GM19238 (cell line): ENCODE measurements at regions not wholly inside any gene's neighbourhood (a gene's known extent, or its start where the extent isn't known, plus 50 kb on each side); places are given as distances from the start of the nearest gene placed in this dataset.
A peak's percentile ranks its signal among the peaks of the same experiment; 100 is the strongest.
"Not testable (repeated sequence)": the region's sequence is repeated elsewhere in the genome, so short reads cannot be mapped to it uniquely, and the experiment has no call there.

ENCODE experiments used
- DNase-seq: peaks from one replicate; pipeline ENCODE4 v3.0.0; 2011; ENCODE audit warnings: low spot score; ENCODE audit not compliant: insufficient read length

DNA sequence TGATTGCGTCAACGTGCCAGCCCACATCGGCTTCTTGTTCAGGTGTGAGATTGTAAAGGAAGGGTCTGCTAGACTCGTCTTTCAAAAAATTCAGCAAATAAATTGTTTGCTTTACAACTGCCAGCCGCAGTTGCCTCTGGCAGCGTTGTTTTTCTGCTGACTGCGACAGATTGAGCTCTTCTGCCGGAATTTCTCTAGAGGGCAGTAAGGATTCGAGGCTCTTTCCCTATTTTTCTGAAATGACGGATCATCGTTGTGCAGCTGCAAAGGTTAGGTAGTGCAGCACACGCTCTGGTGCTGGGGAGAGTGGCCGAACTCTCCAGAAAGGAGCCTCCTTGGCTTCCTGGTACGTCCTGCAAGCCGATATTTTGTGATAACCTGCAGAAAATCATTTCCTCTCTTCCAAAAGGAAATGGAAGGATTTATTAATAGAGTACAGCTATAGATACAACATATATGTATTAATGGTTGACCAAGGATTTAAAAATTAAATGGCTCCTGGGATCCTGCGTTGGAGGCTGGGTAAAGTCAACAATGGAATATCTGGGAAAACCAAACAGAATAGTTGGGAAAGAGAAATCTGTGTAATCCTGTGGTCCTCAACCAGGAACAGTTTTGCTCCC is 121.9 kb upstream of the ZFP64 start:
- DNase-seq: no peak

DNA sequence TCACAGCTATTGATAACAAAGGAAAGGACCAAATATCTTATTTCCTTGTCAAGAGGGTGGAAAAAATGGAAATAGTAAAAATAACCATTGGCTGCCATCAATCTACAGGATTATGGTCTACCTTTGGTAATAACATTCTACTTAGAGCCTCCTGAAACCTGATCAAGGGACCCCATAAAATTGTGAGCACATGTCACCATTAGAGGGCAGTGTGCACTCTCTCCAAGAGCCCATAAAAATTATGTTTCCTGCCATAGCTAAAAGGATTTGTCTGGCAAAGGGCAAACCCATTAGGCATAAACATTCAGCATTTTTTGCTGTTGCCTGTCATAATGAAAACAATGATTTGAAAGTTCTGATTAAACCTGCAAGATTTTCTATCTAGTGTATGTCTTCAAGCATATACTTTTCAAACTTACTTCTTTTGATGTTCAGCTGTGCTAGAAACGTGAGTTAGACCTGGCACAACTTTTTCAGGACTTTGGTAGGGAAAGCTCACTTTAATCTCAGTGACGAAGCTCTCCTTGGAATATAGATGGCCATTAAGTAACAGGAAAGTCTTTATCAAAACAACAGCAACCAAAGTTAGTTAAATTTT is 120.7 kb upstream of the ZFP64 start:
- peak; percentile 16 for DNase-seq

DNA sequence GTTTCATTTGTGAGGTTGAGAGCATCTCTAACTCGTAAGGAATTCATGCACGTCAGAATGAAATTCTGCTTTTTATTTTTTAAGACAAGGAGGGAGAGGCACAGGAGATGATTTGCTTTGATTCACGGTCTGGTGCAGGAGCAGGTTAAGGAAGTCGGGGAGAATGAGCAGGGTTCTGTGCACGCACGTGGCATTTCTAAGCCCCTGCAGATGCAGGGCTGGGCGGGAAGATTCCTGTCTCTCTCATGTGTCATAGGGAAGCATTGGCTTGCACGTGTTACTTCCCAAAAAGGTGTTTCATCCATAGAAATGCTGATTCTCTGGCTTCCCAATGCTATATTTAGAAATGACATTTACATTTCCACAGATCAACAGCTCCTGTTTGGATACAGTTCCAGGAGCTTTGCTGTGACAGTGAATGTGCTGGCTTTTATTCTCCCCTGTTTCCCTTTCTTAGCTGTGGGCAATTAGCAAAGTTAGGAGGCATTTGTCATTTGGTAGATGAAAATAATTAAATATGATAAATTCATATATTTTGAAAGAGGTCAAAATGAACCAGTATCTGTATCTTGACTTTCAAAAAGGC is 119.7 kb upstream of the ZFP64 start:
- no peak for DNase-seq

DNA sequence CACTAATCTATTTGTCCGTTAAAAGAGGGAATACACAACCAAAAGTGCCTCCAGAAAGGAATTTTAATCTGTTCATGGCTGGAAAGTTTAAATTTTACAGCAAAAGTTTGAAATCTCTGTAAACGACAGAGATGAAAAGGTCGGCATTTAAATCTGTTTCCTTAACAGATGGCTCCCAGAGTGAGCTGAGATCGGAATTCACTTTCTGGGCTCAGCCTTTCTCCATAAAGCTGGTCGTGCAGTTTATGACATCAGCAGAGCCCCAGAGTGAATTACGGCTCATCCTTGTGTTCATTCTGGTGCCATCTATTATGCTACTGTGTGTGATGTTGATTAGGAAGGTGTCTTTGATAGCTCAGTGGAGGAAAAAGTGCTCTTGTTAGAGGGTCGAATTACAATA is 117.6 kb upstream of the ZFP64 start:
- DNase-seq: no peak

DNA sequence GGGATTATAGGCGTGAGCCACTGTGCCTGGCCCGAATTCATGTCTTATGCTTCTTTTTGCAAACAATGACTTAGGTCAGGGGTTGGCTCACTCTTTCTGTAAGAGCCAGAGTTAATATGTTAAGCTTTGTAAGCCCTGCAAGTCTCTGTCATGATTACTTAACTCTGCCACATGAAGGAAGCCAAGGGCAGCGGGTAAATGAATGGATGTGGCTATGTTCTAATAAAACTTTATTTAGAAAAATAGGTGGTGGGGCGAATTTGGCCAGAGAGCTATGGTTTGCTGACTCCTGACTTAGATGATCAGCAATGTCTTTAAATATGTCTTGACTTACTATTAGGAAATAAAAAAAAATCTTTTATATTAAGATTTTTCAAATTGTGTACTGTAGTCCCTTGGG is 114.9 kb upstream of the ZFP64 start:
- DNase-seq: no peak

DNA sequence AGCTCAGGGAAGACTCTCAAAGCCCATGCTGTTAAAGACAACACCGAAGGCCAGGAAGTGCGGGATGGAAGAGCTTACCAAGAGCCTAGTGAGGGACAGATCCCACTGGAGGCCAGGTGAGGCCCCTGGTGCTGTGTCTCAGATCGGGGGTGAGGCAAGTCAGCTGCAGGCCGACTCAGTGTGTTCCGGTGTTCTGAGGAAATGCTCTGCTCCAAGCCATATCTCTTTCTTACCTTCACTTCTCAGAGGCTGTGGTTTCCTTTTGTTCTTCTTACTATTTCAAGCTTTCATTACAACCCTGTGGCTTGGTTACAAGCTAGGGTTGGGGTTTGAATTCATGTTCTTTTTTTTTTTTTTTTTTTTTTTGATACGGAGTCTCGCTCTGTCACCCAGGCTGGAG is 114.3 kb upstream of the ZFP64 start:
- DNase-seq: no peak

DNA sequence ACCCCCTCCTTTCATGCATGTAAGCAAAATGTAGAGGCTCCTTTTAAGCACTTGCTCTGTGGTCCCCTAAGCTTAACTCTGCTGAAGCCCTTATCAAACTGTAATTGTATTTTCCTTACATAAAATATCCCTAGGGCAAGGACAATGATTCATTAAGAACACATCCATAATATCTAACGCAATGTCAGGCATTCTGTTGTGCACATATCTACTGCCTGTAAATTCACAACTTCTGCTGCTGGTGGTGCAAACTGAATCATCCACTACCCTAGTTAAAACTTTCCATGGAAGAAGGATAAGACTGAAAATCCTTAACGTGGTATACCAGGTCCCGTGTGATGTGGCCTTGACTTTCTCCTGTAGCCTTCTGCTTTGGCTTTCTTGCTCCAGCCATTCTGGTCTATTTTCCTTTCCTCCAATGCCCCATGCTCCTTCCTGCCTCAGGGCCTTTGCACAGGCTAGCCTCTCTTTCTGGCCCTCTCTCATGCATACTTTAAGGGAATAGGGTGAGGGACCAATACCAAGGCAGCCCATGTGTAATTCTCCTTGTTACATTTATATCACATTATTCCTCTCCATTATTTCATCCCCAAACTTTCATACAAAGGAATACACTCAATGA is 113.6 kb upstream of the ZFP64 start:
- no peak for DNase-seq

DNA sequence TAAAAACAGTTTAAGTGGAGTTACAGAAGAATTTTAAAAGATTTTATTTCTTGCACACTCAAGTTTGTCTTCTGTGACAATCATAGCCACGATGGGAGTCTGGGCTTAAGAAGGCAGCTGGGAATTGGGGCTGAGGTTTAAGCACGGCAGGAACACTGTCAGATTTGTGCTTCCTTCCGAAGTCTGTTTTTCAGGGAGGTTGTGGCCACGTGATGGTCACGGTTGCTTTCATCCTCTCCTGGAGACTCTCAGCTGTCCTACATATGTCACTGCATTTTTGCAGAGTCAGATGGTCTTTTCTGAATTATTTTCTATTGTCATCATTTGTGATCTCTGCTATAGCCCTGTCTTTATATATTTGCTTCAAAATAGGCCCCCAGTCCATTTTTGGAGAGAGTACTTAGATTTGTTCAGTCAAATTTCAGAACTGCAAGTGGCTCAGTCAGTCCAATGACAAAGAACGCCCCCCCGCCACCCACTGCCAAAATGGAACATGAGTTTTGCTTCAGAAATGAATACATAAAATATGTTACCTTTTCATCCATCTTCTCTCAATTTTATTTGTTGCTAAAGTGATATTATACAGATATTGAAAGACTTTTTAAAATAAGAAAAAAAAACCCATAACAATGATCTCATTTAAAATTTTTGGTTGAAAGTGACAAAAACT is 111.8 kb upstream of the ZFP64 start:
- DNase-seq: no peak

DNA sequence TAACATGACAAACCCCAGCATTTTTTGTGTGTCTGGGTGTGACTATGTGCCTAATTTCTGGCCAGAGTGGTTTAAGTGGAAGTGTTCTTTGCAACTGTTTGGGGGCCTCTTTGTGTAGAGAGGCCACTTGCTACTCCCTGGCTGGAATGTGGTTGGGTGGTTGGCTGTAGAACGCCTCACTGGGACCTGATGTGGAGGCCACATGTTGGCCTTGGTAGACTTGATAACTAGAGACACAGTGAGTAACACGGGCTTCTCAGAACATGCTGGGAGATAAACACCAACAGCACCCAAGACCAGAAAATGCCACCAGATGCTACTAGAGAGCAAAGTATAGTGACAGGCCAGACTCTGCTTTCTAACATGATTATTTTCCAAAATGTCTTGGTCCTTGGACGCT is 111.2 kb upstream of the ZFP64 start:
- DNase-seq: no peak

DNA sequence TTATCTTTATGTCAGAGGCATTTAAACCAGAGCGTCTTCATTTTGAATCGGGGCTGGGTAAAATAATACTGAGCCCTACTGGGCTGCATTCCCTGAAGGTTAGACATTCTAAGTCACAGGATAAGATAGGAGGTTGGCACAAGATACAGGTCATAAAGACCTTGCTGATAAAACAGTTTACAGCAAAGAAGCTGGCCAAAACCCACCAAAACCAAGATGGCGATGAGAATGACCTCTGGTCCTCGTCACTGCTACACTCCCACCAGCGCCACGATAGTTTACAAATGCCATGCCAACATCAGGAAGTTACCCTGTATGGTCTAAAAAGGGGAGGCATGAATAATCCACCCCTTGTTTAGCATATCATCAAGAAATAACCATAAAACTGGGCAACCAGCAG is 110.5 kb upstream of the ZFP64 start:
- not testable (repeated sequence) for DNase-seq

DNA sequence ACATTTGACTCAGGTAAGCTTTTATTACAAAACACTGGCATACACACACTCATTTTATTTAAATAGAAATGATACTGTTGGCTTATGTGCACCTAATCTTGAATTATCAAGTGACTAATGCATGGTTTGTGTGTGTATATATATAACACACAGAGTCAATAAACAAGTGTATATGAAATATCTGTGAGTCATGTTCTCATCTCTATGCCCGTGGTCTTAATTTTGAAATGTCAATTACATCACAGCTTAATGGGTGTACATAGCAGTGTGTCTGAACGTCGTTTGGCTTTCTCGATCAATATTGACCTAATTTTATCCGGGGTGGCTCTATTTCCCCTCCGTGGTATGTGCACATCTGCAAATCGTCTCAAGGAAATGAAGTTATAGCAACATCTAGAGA is 104.0 kb upstream of the ZFP64 start:
- DNase-seq: no peak

DNA sequence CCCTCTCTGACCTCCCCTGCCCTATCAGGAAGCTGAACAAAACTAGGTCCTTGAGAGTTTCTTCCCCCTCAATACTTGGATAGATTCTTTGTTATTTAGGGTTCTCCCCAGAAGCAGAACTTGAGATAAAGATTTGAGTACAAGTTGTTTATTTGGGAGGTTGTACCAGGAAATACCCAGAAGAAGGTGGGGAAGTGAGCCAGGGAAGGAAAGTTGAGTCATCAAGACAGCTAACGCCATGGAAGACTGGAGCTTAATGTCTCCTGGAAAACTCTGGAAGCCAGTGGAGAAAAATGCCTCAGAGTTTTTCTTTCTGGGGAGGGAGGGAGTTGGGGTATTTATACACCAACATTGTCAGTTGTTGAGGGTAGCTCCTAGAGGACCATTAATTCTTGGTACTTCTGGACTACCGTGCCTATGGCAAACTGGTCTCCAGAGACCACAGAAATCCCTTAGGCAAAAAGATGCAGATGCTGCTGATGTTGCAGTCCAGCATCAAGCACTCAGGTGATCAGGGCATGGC is 102.6 kb upstream of the ZFP64 start:
- no peak for DNase-seq

DNA sequence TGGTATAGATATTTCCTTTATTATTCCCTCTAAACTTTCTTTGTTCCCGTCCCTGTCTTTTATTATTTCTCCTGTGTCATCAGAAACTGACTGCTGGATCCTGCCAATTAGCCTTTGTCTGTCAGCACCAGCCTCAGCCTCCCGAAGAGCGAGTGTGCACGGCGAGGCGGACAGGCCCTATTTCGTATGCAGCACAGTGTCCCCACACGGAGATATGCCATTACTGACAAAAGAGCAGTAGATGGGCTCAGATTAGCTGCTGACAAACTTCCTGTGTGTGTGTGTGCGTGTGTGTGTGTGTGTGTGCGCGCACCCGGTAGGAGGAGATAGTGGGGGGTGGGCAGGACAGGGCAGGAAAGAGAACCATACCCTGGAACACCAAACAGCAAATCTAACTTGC is 99.5 kb upstream of the ZFP64 start:
- no peak for DNase-seq

DNA sequence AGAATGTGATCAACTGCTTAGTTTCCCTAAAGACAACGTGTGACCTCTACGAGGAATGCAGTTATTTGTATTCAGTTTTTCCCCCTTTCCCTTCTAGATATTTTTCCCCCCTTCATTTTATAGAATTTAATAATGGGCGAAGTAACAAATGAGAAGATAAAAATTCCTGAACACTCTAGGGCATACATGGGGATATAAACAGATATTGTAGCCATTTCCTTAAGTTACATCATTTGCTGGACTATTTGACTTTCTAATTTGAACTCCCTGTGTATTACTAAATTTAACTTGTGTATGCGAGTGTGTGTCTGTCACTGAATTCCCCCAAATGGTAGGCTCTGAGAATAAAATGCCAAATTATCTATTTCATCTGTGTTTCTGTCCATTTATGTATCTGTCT is 99.0 kb upstream of the ZFP64 start:
- no peak for DNase-seq

DNA sequence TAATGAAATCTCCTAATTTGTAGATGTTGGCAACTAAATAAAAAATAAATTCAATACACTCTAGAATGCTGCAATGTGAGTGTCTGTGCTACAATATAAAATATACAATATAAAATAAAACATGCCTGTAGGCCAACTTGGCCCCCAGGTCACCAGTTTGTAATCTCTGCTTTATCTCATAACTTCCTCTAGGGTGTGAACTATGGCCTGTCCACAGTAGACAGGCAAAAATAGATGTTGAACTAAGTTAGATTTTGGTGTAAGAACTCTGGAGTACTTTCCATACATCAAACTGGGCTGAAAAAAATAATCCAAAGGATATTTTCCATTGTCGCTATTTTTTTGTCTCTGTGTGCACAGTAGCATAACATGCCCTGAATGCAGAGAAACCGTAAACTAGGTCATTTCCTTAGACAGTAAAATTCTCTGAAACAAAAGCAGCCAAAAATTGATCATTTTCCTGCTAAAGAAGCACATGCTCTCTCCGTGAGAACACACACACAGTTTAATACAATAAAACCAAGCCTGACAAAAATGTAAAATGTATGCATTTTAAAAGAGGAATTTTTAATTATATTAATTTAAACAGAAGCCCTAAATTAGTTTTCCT is 98.5 kb upstream of the ZFP64 start:
- DNase-seq: no peak

DNA sequence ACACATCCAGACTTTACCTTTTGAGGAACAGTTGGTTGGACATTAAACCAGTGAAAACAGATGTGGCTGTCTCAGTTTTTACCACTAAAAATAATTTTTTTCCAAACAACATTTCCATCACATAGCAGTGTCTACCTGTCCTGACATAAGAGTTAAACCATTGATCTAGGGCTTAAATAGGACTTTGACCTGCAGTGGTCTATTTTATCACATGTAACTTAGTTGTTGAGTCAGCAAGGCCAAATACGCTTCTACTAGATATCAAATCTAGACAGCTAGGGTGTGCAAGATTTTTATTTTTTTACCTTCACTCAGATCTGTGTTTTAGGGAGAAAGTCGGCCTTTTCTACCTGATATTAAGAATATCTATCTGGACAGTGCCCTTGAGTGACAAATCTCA is 88.8 kb upstream of the ZFP64 start:
- no peak for DNase-seq

DNA sequence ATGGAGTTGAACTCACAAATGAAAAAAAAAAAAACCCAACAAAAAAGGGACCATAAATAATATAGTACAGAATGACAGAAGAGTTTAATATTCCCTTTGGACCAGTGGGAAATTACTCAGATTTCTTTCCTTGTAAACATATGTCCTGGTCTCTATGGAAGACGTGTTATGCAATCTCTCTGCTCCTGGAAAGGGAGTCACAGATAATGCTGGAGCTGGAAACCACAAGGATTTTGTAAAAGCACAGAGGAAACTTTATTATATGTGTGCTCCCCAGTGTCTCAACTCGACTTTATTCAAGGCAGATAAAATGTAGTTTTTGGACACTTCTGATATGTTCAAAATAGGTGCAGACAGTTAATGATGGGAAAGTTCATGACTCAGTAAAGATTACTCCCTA is 88.1 kb upstream of the ZFP64 start:
- DNase-seq: no peak

DNA sequence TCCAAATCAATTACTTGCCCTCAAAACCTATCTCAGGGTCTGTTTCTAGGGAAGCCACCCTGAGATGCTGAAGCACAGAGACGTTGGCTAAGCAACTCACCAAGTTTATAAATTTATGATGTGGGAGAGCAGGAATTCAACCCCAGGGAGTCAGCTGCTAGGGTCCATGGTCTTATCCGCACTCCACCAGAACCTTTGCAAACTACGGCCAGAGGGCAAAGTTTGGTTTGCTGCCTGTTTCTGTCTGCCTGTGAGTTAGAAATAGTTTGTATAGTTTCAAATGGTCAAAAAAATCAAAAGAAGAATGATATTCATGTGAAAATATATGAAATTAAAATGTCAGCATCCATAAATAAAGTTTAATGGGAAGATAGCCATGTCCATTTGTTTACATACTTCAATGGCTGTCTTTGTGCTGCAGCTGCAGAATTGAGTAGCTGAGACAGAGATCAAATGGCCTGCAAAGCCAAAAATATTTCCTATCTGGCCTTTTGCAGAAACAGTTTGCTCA is 83.7 kb upstream of the ZFP64 start:
- DNase-seq: no peak

DNA sequence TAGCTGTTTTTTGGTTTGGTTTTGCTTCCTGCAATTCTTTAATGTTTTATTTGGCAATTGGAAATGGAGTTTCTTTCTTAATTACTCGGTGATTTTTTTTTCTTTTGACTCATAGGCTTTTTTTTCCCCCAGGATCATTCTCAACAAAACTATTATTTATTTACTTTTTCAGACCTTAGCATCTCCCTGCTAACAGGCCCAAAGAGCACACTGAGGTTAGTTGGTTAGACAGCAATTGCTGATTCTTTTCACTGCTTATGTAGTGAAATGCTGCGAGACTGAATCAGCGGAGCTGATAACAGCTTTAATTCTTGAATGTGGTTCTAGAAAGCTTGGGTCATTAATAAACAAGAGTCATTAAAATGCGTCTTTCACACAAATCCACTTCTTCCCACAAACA is 79.1 kb upstream of the ZFP64 start:
- DNase-seq: no peak

DNA sequence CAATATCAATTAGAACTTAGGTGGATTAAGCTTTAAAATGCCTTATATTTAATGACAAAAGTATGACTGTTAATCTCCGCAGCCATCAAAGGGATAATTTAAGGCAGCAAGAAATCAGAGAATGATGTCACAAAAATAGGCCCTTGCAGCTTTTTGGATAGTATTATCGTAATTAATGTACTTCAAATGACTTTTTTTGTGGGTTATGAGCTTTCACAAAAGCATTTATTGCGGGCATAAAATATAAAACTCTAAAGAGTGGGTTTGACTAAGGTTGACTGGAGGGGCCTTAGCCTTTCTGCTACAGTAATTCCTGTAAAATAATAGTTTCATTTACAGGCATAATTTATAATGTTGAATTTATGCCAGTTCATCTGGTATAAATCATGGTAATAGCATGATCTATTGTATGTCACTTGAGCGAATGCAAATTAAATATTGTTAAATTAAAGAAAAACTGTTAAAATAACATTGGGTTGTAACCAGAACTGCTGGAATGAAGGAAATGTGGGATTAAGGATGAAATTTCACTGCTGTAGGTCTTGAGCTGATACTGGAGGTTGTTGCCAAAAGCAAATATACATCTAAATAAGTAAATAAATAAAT is 78.5 kb upstream of the ZFP64 start:
- no peak for DNase-seq

DNA sequence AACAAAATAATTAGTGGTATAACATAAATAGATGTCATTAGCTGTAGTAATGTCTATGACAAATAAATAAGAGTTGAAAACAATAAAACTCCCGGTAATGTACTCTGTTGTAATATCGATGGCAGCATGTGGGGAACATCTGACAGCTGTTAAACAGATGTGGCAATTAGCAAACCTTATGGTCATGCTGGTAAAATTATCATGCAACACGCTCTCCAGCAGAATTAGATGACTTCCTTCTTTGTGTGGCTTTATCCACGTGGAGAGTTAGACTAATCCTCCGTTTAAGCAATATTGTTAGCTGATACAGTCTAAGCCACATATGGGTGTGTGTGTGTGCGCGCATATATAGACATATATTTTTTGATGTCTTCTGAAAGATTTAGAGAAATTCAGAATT is 77.7 kb upstream of the ZFP64 start:
- DNase-seq: no peak
